ENCODE measurements at regions not wholly inside any gene's neighbourhood (a gene's known extent, or its start where the extent isn't known, plus 50 kb on each side); places are given as distances from the start of the nearest gene placed in this dataset.

DNA sequence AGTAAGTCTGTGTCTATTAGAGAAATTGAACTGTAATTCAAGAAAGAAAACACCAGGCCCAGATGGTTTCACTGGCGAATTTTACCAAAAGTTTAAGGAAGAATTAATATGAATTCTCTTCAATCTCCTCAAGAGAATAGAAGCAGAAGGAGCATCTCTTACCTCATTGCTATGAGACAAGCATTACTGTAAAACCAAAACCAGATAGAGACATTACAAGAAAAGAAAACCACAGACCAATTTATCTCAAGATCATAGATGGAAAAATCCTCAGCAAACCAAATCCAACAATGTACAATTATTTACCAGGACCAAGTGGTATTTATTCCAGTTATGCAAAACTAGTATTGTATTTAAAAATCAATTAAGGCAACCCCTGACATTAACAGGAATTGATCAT is 160.6 kb downstream of the LIPI start:
- Histone ChIP-seq H2AFZ (ENCODE audit: low read depth, low read length) (no peak overlapping the region), H3K27me3 (ENCODE audit: control insufficient read depth in 2 of 2, insufficient read depth in 2 of 2, low read length in 2 of 2) (no peaks in the 10 kb centered on the region), H3K9me1 (ENCODE audit: control insufficient read depth, insufficient read depth, low read length) (no peaks in the 10 kb centered on the region), H3K4me1 (replicated peaks in 1 of 2; ENCODE audit: control insufficient read depth in 2 of 2, insufficient read depth in 2 of 2, low read length in 2 of 2) (no peaks in the 10 kb centered on the region), H3K36me3 (ENCODE audit: control insufficient read depth, insufficient read depth, low read length) (no peaks in the 10 kb centered on the region), H3K4me2 (ENCODE audit: insufficient read depth, low read length) (no peak overlapping the region), H3K79me2 (ENCODE audit: control insufficient read depth, insufficient read depth, low read length) (no peaks in the 10 kb centered on the region), H3K9ac (ENCODE audit: insufficient read depth in 1 of 2, low read depth in 2 of 2, low read length in 2 of 2) (no peak overlapping the region), H3K4me3 (no peak overlapping the region), H4K20me1 (replicated peaks; ENCODE audit: control insufficient read depth, insufficient read depth, low read length) (no peaks in the 10 kb centered on the region), H3K27ac (ENCODE audit: extremely low read depth, low read depth, low read length) (no peak overlapping the region), H3K9me3 (replicated peaks; ENCODE audit: control insufficient read depth, insufficient read depth, low read depth, low read length) (no peaks in the 10 kb centered on the region)
- CTCF ChIA-PET (ENCODE audit: low intra/inter-chr PET ratio), result no interaction called here
- intact Hi-C loops (cut with micrococcal nuclease), result no loop called here
- no peak for TF ChIP-seq TEAD2 (tag; IDR thresholded peaks at IDR 0.05)
- no peak for TF ChIP-seq ZNF121 (CRISPR knock-in tag; conservative IDR thresholded peaks at IDR 0.05)
- TF ChIP-seq CHD4 (IDR thresholded peaks at IDR 0.05; ENCODE audit: insufficient read depth, insufficient replicate concordance, low read depth, low read length, poor library complexity, severe bottlenecking), result no peak
- TF ChIP-seq, protein P1, sequence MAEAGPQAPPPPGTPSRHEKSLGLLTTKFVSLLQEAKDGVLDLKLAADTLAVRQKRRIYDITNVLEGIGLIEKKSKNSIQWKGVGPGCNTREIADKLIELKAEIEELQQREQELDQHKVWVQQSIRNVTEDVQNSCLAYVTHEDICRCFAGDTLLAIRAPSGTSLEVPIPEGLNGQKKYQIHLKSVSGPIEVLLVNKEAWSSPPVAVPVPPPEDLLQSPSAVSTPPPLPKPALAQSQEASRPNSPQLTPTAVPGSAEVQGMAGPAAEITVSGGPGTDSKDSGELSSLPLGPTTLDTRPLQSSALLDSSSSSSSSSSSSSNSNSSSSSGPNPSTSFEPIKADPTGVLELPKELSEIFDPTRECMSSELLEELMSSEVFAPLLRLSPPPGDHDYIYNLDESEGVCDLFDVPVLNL (CRISPR knock-in tag; IDR thresholded peaks at IDR 0.05; ENCODE audit: low read depth), result no peak
- TF ChIP-seq ZKSCAN3 (CRISPR knock-in tag; IDR thresholded peaks at IDR 0.05), result no peak
- TF ChIP-seq, protein P2, sequence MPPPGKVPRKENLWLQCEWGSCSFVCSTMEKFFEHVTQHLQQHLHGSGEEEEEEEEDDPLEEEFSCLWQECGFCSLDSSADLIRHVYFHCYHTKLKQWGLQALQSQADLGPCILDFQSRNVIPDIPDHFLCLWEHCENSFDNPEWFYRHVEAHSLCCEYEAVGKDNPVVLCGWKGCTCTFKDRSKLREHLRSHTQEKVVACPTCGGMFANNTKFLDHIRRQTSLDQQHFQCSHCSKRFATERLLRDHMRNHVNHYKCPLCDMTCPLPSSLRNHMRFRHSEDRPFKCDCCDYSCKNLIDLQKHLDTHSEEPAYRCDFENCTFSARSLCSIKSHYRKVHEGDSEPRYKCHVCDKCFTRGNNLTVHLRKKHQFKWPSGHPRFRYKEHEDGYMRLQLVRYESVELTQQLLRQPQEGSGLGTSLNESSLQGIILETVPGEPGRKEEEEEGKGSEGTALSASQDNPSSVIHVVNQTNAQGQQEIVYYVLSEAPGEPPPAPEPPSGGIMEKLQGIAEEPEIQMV (tag; conservative IDR thresholded peaks at IDR 0.05; ENCODE audit: low read depth), result no peak
- TF ChIP-seq NCOA2 (IDR thresholded peaks at IDR 0.05; ENCODE audit: partially characterized antibody in 2 of 2), result no peak
- TF ChIP-seq, protein P3, sequence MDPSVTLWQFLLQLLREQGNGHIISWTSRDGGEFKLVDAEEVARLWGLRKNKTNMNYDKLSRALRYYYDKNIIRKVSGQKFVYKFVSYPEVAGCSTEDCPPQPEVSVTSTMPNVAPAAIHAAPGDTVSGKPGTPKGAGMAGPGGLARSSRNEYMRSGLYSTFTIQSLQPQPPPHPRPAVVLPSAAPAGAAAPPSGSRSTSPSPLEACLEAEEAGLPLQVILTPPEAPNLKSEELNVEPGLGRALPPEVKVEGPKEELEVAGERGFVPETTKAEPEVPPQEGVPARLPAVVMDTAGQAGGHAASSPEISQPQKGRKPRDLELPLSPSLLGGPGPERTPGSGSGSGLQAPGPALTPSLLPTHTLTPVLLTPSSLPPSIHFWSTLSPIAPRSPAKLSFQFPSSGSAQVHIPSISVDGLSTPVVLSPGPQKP (CRISPR knock-in tag; IDR thresholded peaks at IDR 0.05), result no peak
- TF ChIP-seq, protein P4, sequence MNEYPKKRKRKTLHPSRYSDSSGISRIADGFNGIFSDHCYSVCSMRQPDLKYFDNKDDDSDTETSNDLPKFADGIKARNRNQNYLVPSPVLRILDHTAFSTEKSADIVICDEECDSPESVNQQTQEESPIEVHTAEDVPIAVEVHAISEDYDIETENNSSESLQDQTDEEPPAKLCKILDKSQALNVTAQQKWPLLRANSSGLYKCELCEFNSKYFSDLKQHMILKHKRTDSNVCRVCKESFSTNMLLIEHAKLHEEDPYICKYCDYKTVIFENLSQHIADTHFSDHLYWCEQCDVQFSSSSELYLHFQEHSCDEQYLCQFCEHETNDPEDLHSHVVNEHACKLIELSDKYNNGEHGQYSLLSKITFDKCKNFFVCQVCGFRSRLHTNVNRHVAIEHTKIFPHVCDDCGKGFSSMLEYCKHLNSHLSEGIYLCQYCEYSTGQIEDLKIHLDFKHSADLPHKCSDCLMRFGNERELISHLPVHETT (CRISPR knock-in tag; conservative IDR thresholded peaks at IDR 0.05 in 1 of 2, IDR thresholded peaks at IDR 0.05 in 1 of 2), result no peak
- TF ChIP-seq MEIS2 (IDR thresholded peaks at IDR 0.05; ENCODE audit: partially characterized antibody), result no peak
- no peak for TF ChIP-seq BCL6 (CRISPR knock-in tag; IDR thresholded peaks at IDR 0.05)
- FAIRE-seq (no peak), ATAC-seq (no peak), DNase-seq (ENCODE audit: extremely low read depth in 1 of 4, low spot score in 3 of 4) (no peak)
- in situ Hi-C loops (cut with MboI), result no loop called here
- POLR2A ChIA-PET, result no interaction called here
- 25% methylated on average over 1 of the region's 1 CpG for WGBS (ENCODE audit: insufficient coverage, low coverage, missing lambda C conversion rate)
- BruUV-seq (replicated peaks), result no TSS peak
